ENCODE measurements at regions not wholly inside any gene's neighbourhood (a gene's known extent, or its start where the extent isn't known, plus 50 kb on each side); places are given as distances from the start of the nearest gene placed in this dataset.

- H3K9me3 ChIP-seq = no peaks in the 10 kb centered on the region
- DNase-seq = no peak
- intact Hi-C loops (cut with DNase I; ENCODE audit: low total_unique reads) = no loop called here
- no peaks in the 10 kb centered on the region for H3K36me3 ChIP-seq
- no peak for TF ChIP-seq EP300 (IDR thresholded peaks at IDR 0.05)
- no peak for TF ChIP-seq POLR2A (IDR thresholded peaks at IDR 0.05)
- TF ChIP-seq, protein P1, sequence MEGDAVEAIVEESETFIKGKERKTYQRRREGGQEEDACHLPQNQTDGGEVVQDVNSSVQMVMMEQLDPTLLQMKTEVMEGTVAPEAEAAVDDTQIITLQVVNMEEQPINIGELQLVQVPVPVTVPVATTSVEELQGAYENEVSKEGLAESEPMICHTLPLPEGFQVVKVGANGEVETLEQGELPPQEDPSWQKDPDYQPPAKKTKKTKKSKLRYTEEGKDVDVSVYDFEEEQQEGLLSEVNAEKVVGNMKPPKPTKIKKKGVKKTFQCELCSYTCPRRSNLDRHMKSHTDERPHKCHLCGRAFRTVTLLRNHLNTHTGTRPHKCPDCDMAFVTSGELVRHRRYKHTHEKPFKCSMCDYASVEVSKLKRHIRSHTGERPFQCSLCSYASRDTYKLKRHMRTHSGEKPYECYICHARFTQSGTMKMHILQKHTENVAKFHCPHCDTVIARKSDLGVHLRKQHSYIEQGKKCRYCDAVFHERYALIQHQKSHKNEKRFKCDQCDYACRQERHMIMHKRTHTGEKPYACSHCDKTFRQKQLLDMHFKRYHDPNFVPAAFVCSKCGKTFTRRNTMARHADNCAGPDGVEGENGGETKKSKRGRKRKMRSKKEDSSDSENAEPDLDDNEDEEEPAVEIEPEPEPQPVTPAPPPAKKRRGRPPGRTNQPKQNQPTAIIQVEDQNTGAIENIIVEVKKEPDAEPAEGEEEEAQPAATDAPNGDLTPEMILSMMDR (IDR thresholded peaks at IDR 0.05) = no peak
- TF ChIP-seq POLR2AphosphoS5 (IDR thresholded peaks at IDR 0.05) = no peak
- no peaks in the 10 kb centered on the region for H3K4me1 ChIP-seq
- no peak overlapping the region for H3K4me3 ChIP-seq
- WGBS, 5 donors = 39 to 54% (median 47%) methylated on average over 1 of the region's 1 CpG
- H3K27ac ChIP-seq = no peak overlapping the region
- no peaks in the 10 kb centered on the region for H3K27me3 ChIP-seq
Observed at GRCh38 chr20:16940701-16941100, 192.5 kb downstream of the OTOR start.

- Histone ChIP-seq H3K4me3 (no peak overlapping the region), H3K36me3 (no peaks in the 10 kb centered on the region), H3K27ac (no peak overlapping the region), H3K9me3 (no peaks in the 10 kb centered on the region), H3K27me3 (no peaks in the 10 kb centered on the region), H3K4me1 (no peaks in the 10 kb centered on the region)
- 25 to 54% (median 43%) methylated on average over 1 of the region's 1 CpG for WGBS, 5 donors
- DNase-seq = no peak
- TF ChIP-seq POLR2AphosphoS5 (IDR thresholded peaks at IDR 0.05) = no peak
- no peak for TF ChIP-seq EP300 (IDR thresholded peaks at IDR 0.05)
- no peak for TF ChIP-seq POLR2A (IDR thresholded peaks at IDR 0.05)
- TF ChIP-seq, protein P1 (IDR thresholded peaks at IDR 0.05) = no peak
- intact Hi-C loops (cut with DNase I; ENCODE audit: low total_unique reads) = no loop called here
Observed at GRCh38 chr20:16942051-16942450, 193.9 kb downstream of the OTOR start.

GRCh38 chr20:16942756-16943155 lies 194.6 kb downstream of the OTOR start:
- DNase-seq = no peak
- Histone ChIP-seq H3K4me1 (no peaks in the 10 kb centered on the region), H3K9me3 (no peaks in the 10 kb centered on the region), H3K4me3 (no peak overlapping the region), H3K27ac (no peak overlapping the region), H3K36me3 (no peaks in the 10 kb centered on the region), H3K27me3 (no peaks in the 10 kb centered on the region)
- WGBS, 5 donors = 36 to 55% (median 46%) methylated on average over 2 of the region's 2 CpGs
- TF ChIP-seq, protein P1 (IDR thresholded peaks at IDR 0.05) = no peak
- TF ChIP-seq POLR2AphosphoS5 (IDR thresholded peaks at IDR 0.05) (no peak), POLR2A (IDR thresholded peaks at IDR 0.05) (no peak), EP300 (IDR thresholded peaks at IDR 0.05) (no peak)
- intact Hi-C loops (cut with DNase I; ENCODE audit: low total_unique reads) = no loop called here

GRCh38 chr20:16944745-16945144 lies 196.6 kb downstream of the OTOR start:
- Histone ChIP-seq H3K9me3 (peaks cover 0 to 11% (median 6%) of the 10 kb centered on the region in 4 donors), H3K27ac (no peak overlapping the region), H3K4me1 (no peaks in the 10 kb centered on the region), H3K36me3 (no peaks in the 10 kb centered on the region), H3K4me3 (no peak overlapping the region), H3K27me3 (no peaks in the 10 kb centered on the region)
- intact Hi-C loops (cut with DNase I; ENCODE audit: low total_unique reads) = no loop called here
- DNase-seq = no peak
- TF ChIP-seq EP300 (IDR thresholded peaks at IDR 0.05) (no peak), POLR2AphosphoS5 (IDR thresholded peaks at IDR 0.05) (no peak), POLR2A (IDR thresholded peaks at IDR 0.05) (no peak)
- TF ChIP-seq, protein P1 (IDR thresholded peaks at IDR 0.05) = no peak
- WGBS, 5 donors = 27 to 51% (median 32%) methylated on average over 2 of the region's 2 CpGs

All from stomach (tissue), 8 donors.